ENCODE measurements at regions not wholly inside any gene's neighbourhood (a gene's known extent, or its start where the extent isn't known, plus 50 kb on each side); places are given as distances from the start of the nearest gene placed in this dataset.

DNA sequence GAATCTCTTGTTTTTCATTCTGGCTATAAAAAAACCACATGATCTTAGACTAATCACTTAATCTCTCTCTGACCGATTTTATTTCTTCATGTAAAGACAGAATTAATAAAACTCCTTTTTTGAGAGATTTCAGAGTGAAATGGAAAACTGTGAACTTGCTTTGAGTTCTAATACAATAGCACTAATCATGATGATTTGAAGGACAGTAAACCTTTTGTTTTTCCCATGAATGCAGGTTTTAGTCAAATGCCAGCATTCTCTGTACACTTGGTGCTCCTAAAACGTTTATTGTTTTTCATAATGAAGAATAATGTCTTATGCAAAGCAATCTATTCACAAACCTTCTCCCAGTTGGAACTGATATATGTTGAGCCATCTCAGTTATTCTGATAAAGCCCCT, 86.8 kb downstream of the SLC24A2 start (continued):
- TF ChIP-seq, protein P1, sequence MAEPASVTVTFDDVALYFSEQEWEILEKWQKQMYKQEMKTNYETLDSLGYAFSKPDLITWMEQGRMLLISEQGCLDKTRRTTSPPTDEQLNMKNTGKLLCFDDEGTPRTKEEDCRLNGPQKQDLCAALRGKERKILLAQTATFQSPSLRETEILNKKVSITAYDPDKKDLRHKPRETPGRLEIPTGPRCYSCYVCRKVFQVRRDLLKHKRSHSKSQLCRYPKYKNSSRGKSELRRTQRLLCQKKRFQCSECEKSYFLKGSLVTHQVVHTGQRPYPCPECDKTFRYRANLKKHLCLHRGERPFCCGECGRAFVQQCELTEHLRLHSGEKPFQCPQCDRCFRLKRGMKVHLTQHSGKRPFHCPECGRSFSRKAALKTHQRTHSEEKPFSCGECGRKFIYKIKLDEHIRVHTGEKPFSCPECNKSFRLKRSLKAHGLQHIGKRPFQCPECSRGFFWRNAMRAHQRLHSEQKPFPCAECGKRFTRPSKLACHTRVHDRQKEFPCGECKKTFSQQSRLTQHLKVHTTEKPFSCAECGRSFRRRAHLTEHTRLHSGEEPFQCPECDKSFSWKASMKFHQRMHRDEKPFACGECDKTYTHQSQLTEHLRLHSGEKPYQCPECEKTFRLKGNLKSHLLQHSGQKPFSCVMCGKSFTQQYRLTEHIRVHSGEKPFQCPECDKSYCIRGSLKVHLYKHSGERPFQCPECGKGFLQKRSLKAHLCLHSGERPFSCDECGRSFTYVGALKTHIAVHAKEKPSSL (CRISPR knock-in tag; conservative IDR thresholded peaks at IDR 0.05) = no peak
- TF ChIP-seq GTF2I (CRISPR knock-in tag; conservative IDR thresholded peaks at IDR 0.05) (no peak), TP53 (CRISPR knock-in tag; IDR thresholded peaks at IDR 0.05) (no peak), CREM (CRISPR knock-in tag; IDR thresholded peaks at IDR 0.05) (no peak), ELF4 (CRISPR knock-in tag; IDR thresholded peaks at IDR 0.05; ENCODE audit: low read depth) (no peak), NFE2L1 (CRISPR knock-in tag; IDR thresholded peaks at IDR 0.05) (no peak)
- TF ChIP-seq, protein P2, sequence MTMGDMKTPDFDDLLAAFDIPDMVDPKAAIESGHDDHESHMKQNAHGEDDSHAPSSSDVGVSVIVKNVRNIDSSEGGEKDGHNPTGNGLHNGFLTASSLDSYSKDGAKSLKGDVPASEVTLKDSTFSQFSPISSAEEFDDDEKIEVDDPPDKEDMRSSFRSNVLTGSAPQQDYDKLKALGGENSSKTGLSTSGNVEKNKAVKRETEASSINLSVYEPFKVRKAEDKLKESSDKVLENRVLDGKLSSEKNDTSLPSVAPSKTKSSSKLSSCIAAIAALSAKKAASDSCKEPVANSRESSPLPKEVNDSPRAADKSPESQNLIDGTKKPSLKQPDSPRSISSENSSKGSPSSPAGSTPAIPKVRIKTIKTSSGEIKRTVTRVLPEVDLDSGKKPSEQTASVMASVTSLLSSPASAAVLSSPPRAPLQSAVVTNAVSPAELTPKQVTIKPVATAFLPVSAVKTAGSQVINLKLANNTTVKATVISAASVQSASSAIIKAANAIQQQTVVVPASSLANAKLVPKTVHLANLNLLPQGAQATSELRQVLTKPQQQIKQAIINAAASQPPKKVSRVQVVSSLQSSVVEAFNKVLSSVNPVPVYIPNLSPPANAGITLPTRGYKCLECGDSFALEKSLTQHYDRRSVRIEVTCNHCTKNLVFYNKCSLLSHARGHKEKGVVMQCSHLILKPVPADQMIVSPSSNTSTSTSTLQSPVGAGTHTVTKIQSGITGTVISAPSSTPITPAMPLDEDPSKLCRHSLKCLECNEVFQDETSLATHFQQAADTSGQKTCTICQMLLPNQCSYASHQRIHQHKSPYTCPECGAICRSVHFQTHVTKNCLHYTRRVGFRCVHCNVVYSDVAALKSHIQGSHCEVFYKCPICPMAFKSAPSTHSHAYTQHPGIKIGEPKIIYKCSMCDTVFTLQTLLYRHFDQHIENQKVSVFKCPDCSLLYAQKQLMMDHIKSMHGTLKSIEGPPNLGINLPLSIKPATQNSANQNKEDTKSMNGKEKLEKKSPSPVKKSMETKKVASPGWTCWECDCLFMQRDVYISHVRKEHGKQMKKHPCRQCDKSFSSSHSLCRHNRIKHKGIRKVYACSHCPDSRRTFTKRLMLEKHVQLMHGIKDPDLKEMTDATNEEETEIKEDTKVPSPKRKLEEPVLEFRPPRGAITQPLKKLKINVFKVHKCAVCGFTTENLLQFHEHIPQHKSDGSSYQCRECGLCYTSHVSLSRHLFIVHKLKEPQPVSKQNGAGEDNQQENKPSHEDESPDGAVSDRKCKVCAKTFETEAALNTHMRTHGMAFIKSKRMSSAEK (CRISPR knock-in tag; IDR thresholded peaks at IDR 0.05; ENCODE audit: borderline replicate concordance) = no peak
- TF ChIP-seq, protein P3, sequence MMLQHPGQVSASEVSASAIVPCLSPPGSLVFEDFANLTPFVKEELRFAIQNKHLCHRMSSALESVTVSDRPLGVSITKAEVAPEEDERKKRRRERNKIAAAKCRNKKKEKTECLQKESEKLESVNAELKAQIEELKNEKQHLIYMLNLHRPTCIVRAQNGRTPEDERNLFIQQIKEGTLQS (CRISPR knock-in tag; conservative IDR thresholded peaks at IDR 0.05) = no peak
- TF ChIP-seq, protein P4, sequence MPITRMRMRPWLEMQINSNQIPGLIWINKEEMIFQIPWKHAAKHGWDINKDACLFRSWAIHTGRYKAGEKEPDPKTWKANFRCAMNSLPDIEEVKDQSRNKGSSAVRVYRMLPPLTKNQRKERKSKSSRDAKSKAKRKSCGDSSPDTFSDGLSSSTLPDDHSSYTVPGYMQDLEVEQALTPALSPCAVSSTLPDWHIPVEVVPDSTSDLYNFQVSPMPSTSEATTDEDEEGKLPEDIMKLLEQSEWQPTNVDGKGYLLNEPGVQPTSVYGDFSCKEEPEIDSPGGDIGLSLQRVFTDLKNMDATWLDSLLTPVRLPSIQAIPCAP (CRISPR knock-in tag; IDR thresholded peaks at IDR 0.05) = no peak

DNA sequence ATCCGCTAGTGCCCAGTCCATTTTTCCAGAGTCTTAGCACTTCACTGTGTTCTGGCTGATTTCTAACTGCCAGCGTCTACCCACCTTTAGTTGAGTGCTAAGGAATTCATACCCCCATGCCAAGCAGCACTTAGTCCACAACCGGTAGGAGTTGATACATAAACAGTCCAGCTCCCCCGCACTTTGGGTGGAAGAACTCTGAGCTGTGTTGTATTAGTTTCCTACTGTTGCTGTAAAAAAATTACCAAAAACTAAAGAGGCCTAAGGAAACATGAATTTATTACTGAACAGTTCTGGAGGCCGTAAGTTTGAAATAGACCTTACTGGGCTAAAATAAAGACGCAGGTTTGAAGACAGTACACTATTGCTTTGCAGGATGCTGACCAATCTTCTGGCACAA, 87.6 kb downstream of the SLC24A2 start:
- H3K4me1 Mint-ChIP-seq = peaks cover 65% of the 10 kb centered on the region
- DNase-seq (ENCODE audit: low spot score) = no peak
- no peak for ATAC-seq
- POLR2A ChIA-PET = no interaction called here
- no peak overlapping the region for H3K4me3 Mint-ChIP-seq
- peaks cover 1% of the 10 kb centered on the region for H3K36me3 Mint-ChIP-seq
- H3K27ac Mint-ChIP-seq = no peak overlapping the region
- H3K9me3 Mint-ChIP-seq = peaks cover 1% of the 10 kb centered on the region
- H3K27me3 Mint-ChIP-seq (ENCODE audit: low read depth) = no peaks in the 10 kb centered on the region
- CTCF ChIA-PET = no interaction called here
- TF ChIP-seq JAZF1 (CRISPR knock-in tag; IDR thresholded peaks at IDR 0.05) (no peak), SOX15 (CRISPR knock-in tag; IDR thresholded peaks at IDR 0.05) (no peak), SMAD3 (CRISPR knock-in tag; IDR thresholded peaks at IDR 0.05; ENCODE audit: borderline replicate concordance) (no peak), RORB (CRISPR knock-in tag; IDR thresholded peaks at IDR 0.05) (no peak), ELF4 (CRISPR knock-in tag; IDR thresholded peaks at IDR 0.05; ENCODE audit: low read depth) (no peak), SP1 (CRISPR knock-in tag; conservative IDR thresholded peaks at IDR 0.05) (no peak)
- TF ChIP-seq, protein P5, sequence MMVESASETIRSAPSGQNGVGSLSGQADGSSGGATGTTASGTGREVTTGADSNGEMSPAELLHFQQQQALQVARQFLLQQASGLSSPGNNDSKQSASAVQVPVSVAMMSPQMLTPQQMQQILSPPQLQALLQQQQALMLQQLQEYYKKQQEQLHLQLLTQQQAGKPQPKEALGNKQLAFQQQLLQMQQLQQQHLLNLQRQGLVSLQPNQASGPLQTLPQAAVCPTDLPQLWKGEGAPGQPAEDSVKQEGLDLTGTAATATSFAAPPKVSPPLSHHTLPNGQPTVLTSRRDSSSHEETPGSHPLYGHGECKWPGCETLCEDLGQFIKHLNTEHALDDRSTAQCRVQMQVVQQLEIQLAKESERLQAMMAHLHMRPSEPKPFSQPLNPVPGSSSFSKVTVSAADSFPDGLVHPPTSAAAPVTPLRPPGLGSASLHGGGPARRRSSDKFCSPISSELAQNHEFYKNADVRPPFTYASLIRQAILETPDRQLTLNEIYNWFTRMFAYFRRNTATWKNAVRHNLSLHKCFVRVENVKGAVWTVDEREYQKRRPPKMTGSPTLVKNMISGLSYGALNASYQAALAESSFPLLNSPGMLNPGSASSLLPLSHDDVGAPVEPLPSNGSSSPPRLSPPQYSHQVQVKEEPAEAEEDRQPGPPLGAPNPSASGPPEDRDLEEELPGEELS (CRISPR knock-in tag; IDR thresholded peaks at IDR 0.05) = no peak
- TF ChIP-seq, protein P6, sequence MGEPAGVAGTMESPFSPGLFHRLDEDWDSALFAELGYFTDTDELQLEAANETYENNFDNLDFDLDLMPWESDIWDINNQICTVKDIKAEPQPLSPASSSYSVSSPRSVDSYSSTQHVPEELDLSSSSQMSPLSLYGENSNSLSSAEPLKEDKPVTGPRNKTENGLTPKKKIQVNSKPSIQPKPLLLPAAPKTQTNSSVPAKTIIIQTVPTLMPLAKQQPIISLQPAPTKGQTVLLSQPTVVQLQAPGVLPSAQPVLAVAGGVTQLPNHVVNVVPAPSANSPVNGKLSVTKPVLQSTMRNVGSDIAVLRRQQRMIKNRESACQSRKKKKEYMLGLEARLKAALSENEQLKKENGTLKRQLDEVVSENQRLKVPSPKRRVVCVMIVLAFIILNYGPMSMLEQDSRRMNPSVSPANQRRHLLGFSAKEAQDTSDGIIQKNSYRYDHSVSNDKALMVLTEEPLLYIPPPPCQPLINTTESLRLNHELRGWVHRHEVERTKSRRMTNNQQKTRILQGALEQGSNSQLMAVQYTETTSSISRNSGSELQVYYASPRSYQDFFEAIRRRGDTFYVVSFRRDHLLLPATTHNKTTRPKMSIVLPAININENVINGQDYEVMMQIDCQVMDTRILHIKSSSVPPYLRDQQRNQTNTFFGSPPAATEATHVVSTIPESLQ (CRISPR knock-in tag; IDR thresholded peaks at IDR 0.05) = no peak
- TF ChIP-seq, protein P7, sequence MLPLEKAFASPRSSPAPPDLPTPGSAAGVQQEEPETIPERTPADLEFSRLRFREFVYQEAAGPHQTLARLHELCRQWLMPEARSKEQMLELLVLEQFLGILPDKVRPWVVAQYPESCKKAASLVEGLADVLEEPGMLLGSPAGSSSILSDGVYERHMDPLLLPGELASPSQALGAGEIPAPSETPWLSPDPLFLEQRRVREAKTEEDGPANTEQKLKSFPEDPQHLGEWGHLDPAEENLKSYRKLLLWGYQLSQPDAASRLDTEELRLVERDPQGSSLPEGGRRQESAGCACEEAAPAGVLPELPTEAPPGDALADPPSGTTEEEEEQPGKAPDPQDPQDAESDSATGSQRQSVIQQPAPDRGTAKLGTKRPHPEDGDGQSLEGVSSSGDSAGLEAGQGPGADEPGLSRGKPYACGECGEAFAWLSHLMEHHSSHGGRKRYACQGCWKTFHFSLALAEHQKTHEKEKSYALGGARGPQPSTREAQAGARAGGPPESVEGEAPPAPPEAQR (CRISPR knock-in tag; IDR thresholded peaks at IDR 0.05) = no peak
- TF ChIP-seq, protein P8, sequence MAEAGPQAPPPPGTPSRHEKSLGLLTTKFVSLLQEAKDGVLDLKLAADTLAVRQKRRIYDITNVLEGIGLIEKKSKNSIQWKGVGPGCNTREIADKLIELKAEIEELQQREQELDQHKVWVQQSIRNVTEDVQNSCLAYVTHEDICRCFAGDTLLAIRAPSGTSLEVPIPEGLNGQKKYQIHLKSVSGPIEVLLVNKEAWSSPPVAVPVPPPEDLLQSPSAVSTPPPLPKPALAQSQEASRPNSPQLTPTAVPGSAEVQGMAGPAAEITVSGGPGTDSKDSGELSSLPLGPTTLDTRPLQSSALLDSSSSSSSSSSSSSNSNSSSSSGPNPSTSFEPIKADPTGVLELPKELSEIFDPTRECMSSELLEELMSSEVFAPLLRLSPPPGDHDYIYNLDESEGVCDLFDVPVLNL (CRISPR knock-in tag; IDR thresholded peaks at IDR 0.05; ENCODE audit: borderline replicate concordance, low read depth) = no peak
- TF ChIP-seq, protein P9, sequence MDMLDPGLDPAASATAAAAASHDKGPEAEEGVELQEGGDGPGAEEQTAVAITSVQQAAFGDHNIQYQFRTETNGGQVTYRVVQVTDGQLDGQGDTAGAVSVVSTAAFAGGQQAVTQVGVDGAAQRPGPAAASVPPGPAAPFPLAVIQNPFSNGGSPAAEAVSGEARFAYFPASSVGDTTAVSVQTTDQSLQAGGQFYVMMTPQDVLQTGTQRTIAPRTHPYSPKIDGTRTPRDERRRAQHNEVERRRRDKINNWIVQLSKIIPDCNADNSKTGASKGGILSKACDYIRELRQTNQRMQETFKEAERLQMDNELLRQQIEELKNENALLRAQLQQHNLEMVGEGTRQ (CRISPR knock-in tag; IDR thresholded peaks at IDR 0.05) = no peak
- TF ChIP-seq, protein P10, sequence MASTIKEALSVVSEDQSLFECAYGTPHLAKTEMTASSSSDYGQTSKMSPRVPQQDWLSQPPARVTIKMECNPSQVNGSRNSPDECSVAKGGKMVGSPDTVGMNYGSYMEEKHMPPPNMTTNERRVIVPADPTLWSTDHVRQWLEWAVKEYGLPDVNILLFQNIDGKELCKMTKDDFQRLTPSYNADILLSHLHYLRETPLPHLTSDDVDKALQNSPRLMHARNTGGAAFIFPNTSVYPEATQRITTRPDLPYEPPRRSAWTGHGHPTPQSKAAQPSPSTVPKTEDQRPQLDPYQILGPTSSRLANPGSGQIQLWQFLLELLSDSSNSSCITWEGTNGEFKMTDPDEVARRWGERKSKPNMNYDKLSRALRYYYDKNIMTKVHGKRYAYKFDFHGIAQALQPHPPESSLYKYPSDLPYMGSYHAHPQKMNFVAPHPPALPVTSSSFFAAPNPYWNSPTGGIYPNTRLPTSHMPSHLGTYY (CRISPR knock-in tag; IDR thresholded peaks at IDR 0.05) = no peak

All from WTC11 (cell line).